Type B pancreatic cell (in vitro differentiated cells): ENCODE measurements at regions not wholly inside any gene's neighbourhood (a gene's known extent, or its start where the extent isn't known, plus 50 kb on each side); places are given as distances from the start of the nearest gene placed in this dataset.

Source experiments
- DNase-seq: peaks from one replicate; pipeline ENCODE4 v3.0.0; 2021; ENCODE audit warnings: mixed read lengths; ENCODE audit not compliant: unreplicated experiment; ENCODE audit errors: extremely low spot score
- H3K27ac Mint-ChIP-seq: 2 replicates; pipeline ENCODE4 v1.8.0; 2021; ENCODE audit warnings: mild to moderate bottlenecking, mixed read lengths
- H3K27me3 Mint-ChIP-seq: 2 replicates; pipeline ENCODE4 v1.8.0; 2021; ENCODE audit warnings: mixed read lengths
- H3K36me3 Mint-ChIP-seq: 2 replicates; pipeline ENCODE4 v1.8.0; 2021; ENCODE audit warnings: mixed read lengths
- H3K4me1 Mint-ChIP-seq: one replicate; pipeline ENCODE4 v1.8.0; 2021; ENCODE audit warnings: mixed read lengths; ENCODE audit not compliant: unreplicated experiment
- H3K4me3 Mint-ChIP-seq: 2 replicates; pipeline ENCODE4 v1.8.0; 2021; ENCODE audit warnings: mild to moderate bottlenecking, mixed read lengths
- H3K9me3 Mint-ChIP-seq: 2 replicates; pipeline ENCODE4 v1.8.0; 2021; ENCODE audit warnings: mixed read lengths
- TF ChIP-seq, protein P1 (sequence below): fragments of 200-600 bp; sonication (generic); conservative IDR thresholded peaks from 2 replicates; pipeline ENCODE4 v1.5.0; 2021; ENCODE audit warnings: antibody characterized with exemption, mild to moderate bottlenecking

- Mint-ChIP-seq H3K9me3 (no peaks in the 10 kb centered on the region), H3K27ac (no peak overlapping the region), H3K27me3 (no peaks in the 10 kb centered on the region), H3K4me1 (no peaks in the 10 kb centered on the region), H3K4me3 (no peak overlapping the region), H3K36me3 (no peaks in the 10 kb centered on the region)
- no peak for DNase-seq
- TF ChIP-seq, protein P1, sequence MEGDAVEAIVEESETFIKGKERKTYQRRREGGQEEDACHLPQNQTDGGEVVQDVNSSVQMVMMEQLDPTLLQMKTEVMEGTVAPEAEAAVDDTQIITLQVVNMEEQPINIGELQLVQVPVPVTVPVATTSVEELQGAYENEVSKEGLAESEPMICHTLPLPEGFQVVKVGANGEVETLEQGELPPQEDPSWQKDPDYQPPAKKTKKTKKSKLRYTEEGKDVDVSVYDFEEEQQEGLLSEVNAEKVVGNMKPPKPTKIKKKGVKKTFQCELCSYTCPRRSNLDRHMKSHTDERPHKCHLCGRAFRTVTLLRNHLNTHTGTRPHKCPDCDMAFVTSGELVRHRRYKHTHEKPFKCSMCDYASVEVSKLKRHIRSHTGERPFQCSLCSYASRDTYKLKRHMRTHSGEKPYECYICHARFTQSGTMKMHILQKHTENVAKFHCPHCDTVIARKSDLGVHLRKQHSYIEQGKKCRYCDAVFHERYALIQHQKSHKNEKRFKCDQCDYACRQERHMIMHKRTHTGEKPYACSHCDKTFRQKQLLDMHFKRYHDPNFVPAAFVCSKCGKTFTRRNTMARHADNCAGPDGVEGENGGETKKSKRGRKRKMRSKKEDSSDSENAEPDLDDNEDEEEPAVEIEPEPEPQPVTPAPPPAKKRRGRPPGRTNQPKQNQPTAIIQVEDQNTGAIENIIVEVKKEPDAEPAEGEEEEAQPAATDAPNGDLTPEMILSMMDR: no peak
Observed at GRCh38 chr4:132026816-132027215, 1122.3 kb upstream of the PCDH10 start.

GRCh38 chr4:132056496-132056895, 1092.6 kb upstream of the PCDH10 start:
- H3K9me3 Mint-ChIP-seq: peaks cover 14% of the 10 kb centered on the region
- no peaks in the 10 kb centered on the region for H3K4me1 Mint-ChIP-seq
- TF ChIP-seq, protein P1: no peak
- no peak overlapping the region for H3K27ac Mint-ChIP-seq
- DNase-seq: no peak
- H3K36me3 Mint-ChIP-seq: no peaks in the 10 kb centered on the region
- H3K4me3 Mint-ChIP-seq: no peak overlapping the region
- H3K27me3 Mint-ChIP-seq: no peaks in the 10 kb centered on the region

DNA sequence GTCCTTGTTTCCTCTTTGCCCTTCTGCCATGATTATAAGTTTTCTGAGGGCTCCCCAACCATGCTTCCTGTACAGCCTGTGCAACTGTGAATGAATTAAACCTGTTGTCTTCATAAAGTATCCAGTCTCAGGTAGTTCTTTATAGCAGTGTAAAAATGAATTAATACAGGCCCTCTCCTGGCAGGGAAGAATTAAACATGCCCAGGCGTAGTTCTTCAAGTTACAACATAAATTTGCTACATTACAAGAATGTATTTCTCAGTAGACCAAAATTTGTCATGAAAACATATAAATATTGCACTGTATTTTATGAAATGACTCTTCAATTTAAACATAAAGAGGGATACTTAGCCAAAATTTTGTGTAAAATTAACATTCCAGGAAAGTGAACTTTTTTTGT, 1089.9 kb upstream of the PCDH10 start:
- Mint-ChIP-seq H3K36me3 (no peaks in the 10 kb centered on the region), H3K4me3 (no peak overlapping the region), H3K4me1 (no peaks in the 10 kb centered on the region), H3K27me3 (no peaks in the 10 kb centered on the region), H3K9me3 (peaks cover 14% of the 10 kb centered on the region), H3K27ac (no peak overlapping the region)
- TF ChIP-seq, protein P1: no peak
- no peak for DNase-seq

DNA sequence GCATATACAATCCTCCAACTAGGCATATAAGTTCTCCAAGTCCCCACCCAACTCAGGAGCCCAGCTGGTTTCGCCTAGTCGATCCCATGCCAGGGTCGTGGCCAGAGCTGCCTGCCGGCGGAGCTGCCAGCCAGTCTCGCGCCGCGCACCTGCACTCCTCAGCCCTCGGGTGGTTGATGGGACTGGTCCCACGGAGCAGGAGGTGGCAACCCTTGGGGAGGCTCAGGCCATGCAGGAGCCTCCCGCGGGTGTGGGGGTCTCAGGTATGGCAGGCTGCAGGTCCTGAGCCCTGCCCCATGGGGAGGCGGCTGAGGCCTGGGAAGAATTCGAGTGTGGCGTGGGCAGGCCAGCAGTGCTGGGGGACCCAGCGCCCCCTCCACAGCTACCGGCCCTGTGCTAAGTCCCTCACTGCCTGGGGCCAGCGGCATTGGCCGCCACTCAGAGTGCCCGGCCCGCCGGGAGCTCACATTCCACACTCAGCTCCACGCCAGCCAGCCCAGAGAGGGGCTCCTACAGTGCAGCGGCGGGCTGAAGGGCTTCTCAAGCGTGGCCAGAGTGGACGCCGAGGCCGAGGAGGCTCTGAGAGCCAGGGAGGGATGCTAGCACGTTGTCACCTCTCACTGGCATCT, 1086.4 kb upstream of the PCDH10 start:
- no peak for DNase-seq
- TF ChIP-seq, protein P1: no peak
- no peaks in the 10 kb centered on the region for H3K4me1 Mint-ChIP-seq
- no peak overlapping the region for H3K4me3 Mint-ChIP-seq
- H3K36me3 Mint-ChIP-seq: no peaks in the 10 kb centered on the region
- peaks cover 5% of the 10 kb centered on the region for H3K9me3 Mint-ChIP-seq
- H3K27me3 Mint-ChIP-seq: no peaks in the 10 kb centered on the region
- no peak overlapping the region for H3K27ac Mint-ChIP-seq

DNA sequence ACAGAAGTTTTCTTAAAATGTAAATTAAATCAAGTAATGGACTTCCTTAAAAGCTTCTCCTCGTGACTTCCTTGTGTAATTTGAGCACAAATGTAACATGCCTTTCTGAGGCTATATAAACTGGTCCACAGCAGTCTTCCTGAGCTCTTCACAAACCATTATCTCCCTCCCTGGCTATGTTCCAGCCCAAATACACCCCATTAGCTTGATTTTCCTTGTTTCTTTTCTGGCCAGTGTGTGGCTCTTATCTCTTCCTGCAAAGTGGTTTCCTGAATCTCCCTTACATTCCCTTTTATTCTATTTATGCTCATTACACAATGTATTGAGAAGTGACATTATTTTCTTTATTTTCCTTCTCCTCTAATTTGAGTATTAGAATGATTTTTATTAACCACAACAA, 1085.3 kb upstream of the PCDH10 start:
- Mint-ChIP-seq H3K9me3 (peaks cover 5% of the 10 kb centered on the region), H3K27me3 (no peaks in the 10 kb centered on the region), H3K4me3 (no peak overlapping the region), H3K27ac (no peak overlapping the region), H3K4me1 (no peaks in the 10 kb centered on the region), H3K36me3 (no peaks in the 10 kb centered on the region)
- TF ChIP-seq, protein P1: no peak
- DNase-seq: no peak

DNA sequence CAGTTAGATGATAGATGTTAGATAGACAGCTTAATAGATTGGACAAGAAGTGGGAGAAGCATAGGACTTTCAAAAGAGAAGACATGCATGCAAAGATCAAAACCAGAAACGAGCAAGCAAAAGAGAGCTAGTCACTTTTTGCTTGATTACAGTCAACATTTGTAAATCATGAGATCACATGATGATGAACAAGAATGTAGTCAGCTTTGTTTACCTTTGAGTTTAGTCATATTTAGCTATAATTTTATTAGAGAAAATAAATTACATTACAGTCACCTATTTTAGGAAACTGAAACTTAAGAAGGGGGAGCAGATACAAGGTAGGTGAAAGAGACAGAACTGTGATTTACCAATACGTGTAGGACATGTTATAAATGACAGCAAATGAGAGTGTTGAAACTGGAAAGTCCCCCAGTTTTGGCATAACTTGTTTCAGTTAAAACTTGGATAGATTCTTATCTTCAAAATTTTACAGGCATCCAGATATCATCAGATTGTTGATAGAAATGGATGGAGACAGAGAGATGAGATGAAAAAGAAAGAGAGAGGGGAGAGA, 1083.1 kb upstream of the PCDH10 start:
- H3K9me3 Mint-ChIP-seq: no peaks in the 10 kb centered on the region
- TF ChIP-seq, protein P1: no peak
- H3K27me3 Mint-ChIP-seq: no peaks in the 10 kb centered on the region
- H3K4me3 Mint-ChIP-seq: no peak overlapping the region
- H3K27ac Mint-ChIP-seq: no peak overlapping the region
- no peaks in the 10 kb centered on the region for H3K36me3 Mint-ChIP-seq
- DNase-seq: no peak
- no peaks in the 10 kb centered on the region for H3K4me1 Mint-ChIP-seq
